GM18511 (cell line): ENCODE measurements at regions not wholly inside any gene's neighbourhood (a gene's known extent, or its start where the extent isn't known, plus 50 kb on each side); places are given as distances from the start of the nearest gene placed in this dataset.
A peak's percentile ranks its signal among the peaks of the same experiment; 100 is the strongest.

Experiments used
- ATAC-seq: cut with Tn5 transposase; IDR thresholded peaks from one replicate; pipeline ENCODE4 v1.9.1; 2021; ENCODE audit warnings: mild to moderate bottlenecking, moderate library complexity; ENCODE audit not compliant: unreplicated experiment

GRCh38 chr2:237150186-237150585 lies 64.5 kb downstream of the COPS8 start:
- no peak for ATAC-seq

- ATAC-seq: no peak
These were observed 65.2 kb downstream of the COPS8 start for GRCh38 chr2:237150831-237151375.

- no peak for ATAC-seq
These were observed 66.7 kb downstream of the COPS8 start for GRCh38 chr2:237152361-237152760.

DNA sequence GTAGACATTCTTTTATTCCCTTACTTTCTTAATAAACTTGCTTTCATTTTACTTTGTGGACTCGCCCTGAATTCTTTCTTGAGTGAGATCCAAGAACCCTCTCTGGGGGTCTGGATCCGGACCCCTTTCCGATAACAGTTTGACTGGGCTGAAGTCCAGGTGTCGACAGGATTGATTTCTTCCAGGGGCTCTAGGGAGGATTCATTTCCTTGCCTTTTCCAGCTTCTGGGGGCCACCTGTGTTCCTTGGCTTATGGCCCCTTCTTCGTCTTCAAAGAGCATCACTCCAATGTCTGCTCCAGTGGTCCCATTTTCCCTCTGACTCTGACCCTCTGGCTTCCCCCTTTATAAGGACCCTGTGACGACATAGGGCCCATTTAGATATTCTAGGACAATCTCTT lies 67.5 kb downstream of the COPS8 start:
- ATAC-seq: no peak

- ATAC-seq: peak; percentile 46
These were observed 68.5 kb downstream of the COPS8 start for GRCh38 chr2:237154082-237154638.

- peak; percentile 72 for ATAC-seq
These were observed 69.5 kb downstream of the COPS8 start for GRCh38 chr2:237154884-237155851.

- ATAC-seq: no peak
These were observed 70.6 kb downstream of the COPS8 start for GRCh38 chr2:237156031-237156856.

GRCh38 chr2:237156857-237157779 lies 71.4 kb downstream of the COPS8 start:
- no peak for ATAC-seq

- ATAC-seq: no peak
These were observed 72.1 kb downstream of the COPS8 start for GRCh38 chr2:237157780-237158102.

DNA sequence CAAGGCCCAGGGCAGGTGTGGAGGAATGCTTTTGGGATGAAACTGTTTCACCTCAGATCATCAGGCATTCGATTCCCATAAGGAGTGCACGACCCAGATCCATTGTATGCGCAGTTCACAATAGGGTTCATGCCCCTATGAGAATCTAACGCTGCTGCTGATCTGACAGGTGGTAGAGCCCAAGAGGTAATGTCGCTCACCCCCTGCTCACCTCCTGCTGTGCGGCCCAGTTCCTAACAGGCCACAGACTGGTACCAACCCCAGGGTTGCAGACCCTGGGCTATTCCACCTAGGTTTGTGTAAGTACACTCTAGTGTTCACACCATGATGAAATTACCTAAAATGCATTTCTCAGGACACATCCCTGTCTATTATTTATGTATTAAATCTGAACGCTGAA lies 72.5 kb downstream of the COPS8 start:
- no peak for ATAC-seq

GRCh38 chr2:237159006-237159911 lies 73.6 kb downstream of the COPS8 start:
- ATAC-seq: no peak

- no peak for ATAC-seq
These were observed 74.7 kb downstream of the COPS8 start for GRCh38 chr2:237160271-237160919.

DNA sequence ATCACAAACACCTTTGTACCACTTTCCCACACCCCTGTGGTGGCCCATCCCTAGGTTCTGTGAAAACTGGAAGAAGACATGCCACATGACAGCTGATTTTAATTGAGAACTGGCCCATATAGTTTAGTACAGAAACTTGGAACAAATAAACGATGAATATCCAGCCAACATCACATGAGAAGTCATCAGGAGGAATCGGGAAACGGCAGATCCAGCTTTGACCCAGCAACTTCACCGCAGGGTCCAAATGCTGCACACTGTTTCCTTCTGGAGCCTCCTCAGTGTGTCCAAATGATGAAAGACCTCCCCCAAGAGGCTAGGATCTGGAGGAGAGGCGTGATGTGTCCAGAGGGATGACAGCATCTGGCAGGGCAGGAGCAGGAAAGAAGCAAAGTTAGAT lies 75.5 kb downstream of the COPS8 start:
- no peak for ATAC-seq

DNA sequence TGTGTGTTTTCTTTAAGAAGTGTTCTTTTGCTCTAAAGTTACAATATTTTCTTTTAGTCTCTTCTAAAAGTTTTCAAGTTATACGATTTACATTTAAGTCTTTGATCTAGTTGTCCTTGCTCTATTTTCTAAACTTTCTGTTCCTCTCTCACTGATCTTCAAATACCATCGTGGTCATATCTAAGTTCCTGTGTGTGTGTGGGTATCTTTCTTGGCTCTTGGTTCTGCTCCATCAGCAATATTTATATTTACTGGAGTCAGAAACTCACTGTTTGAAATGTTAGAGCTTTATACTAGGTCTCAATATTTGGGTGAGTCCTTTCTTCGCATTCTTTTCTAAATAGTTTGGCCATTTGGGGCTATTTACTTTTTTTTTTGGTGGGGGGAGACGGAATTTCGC lies 77.3 kb downstream of the COPS8 start:
- no peak for ATAC-seq

GRCh38 chr2:237164474-237165042 lies 78.9 kb downstream of the COPS8 start:
- no peak for ATAC-seq

- ATAC-seq: no peak
These were observed 80.0 kb downstream of the COPS8 start for GRCh38 chr2:237165405-237166276.

- ATAC-seq: no peak
These were observed 81.3 kb downstream of the COPS8 start for GRCh38 chr2:237167038-237167437.
